Panc1 (cell line): ENCODE measurements at regions not wholly inside any gene's neighbourhood (a gene's known extent, or its start where the extent isn't known, plus 50 kb on each side); places are given as distances from the start of the nearest gene placed in this dataset.

Source experiments
- ATAC-seq: fragments of 200-7000 bp; cut with Tn5 transposase; 2 replicates; pipeline ENCODE4 v1.9.1; 2020; ENCODE audit warnings: mild to moderate bottlenecking, moderate library complexity
- BruUV-seq: library from RNA; stranded (reverse); fragments of 400-500 nt; replicated peaks from 2 replicates; lab custom pipeline; 2021; lab: Mats Ljungman, UMichigan
- CTCF ChIA-PET: fragments of 300-600 bp; sonication (Branson Sonifier 250); formaldehyde crosslinking; loops from one replicate; lab custom pipeline; 2022; ENCODE audit warnings: antibody characterized with exemption; lab: Charles Lee
- POLR2A ChIA-PET: fragments of 300-600 bp; sonication (Branson Sonifier 250); formaldehyde crosslinking; loops from one replicate; lab custom pipeline; 2022; ENCODE audit warnings: antibody characterized with exemption; lab: Charles Lee
- DNase-seq: peaks from one replicate; pipeline ENCODE4 v3.0.0-alpha.2; 2010; ENCODE audit warnings: low read depth, low spot score
- H3K27ac ChIP-seq: 2 replicates; pipeline ENCODE4 v1.5.1; 2011; ENCODE audit warnings: mild to moderate bottlenecking, low read length, inconsistent platforms
- H3K27me3 ChIP-seq: fragments of 200-500 bp; sonication (Bioruptor generic); 2 replicates; pipeline ENCODE4 v1.6.0; 2014; ENCODE audit warnings: low read length, inconsistent platforms; ENCODE audit not compliant: control insufficient read depth, insufficient read depth
- H3K36me3 ChIP-seq: fragments of 200-500 bp; sonication (Bioruptor generic); 2 replicates; pipeline ENCODE4 v1.5.1; 2014; ENCODE audit warnings: inconsistent platforms, mild to moderate bottlenecking, low read length, moderate library complexity; ENCODE audit not compliant: control insufficient read depth, insufficient read depth
- H3K4me1 ChIP-seq: 2 replicates; pipeline ENCODE4 v1.5.1; 2011; ENCODE audit warnings: inconsistent platforms, mild to moderate bottlenecking, low read length, moderate library complexity; ENCODE audit not compliant: control insufficient read depth, insufficient read depth
- H3K4me3 ChIP-seq, 2 experiments: 2 replicates each; pipeline ENCODE4 v1.5.1; 2011 to 2012; ENCODE audit warnings: low read depth in 2 of 2, low read length in 2 of 2, mild to moderate bottlenecking in 2 of 2, inconsistent platforms in 1 of 2, moderate library complexity in 1 of 2
- H3K9me3 ChIP-seq: fragments of 200-500 bp; sonication (Bioruptor generic); 2 replicates; pipeline ENCODE4 v1.5.1; 2014; ENCODE audit warnings: low read depth, mild to moderate bottlenecking, inconsistent platforms, low read length, moderate library complexity; ENCODE audit not compliant: control insufficient read depth, insufficient read depth
- CTCF ChIP-seq: fragments of 450-650 bp; IDR thresholded peaks from 2 replicates; pipeline ENCODE4 v1.5.1; 2017; ENCODE audit warnings: mild to moderate bottlenecking
- POLR2AphosphoS5 ChIP-seq: IDR thresholded peaks from 2 replicates; pipeline ENCODE4 v1.6.1; 2012; ENCODE audit warnings: mild to moderate bottlenecking, low read depth, low read length, moderate library complexity
- REST ChIP-seq, 2 experiments: IDR thresholded peaks; 2 replicates each; pipeline ENCODE4 v1.6.1; 2011 to 2012; ENCODE audit warnings: low read depth in 2 of 2, control low read depth in 1 of 2, low read length in 1 of 2, mild to moderate bottlenecking in 1 of 2, moderate library complexity in 1 of 2; ENCODE audit not compliant: insufficient read depth in 1 of 2
- SIN3A ChIP-seq: IDR thresholded peaks from 2 replicates; pipeline ENCODE4 v1.6.1; 2012; ENCODE audit warnings: low read depth, mild to moderate bottlenecking, low read length, moderate library complexity, borderline replicate concordance; ENCODE audit not compliant: insufficient read depth
- TCF7L2 ChIP-seq: IDR thresholded peaks from 2 replicates; pipeline ENCODE4 v1.6.1; 2011; ENCODE audit warnings: mild to moderate bottlenecking, low read depth, low read length, inconsistent platforms
- in situ Hi-C: cut with HindIII; loops from 2 replicates; pipeline ENCODE4 v1.10.0; 2016; ENCODE audit warnings: low sequenced_read_pairs, low pct_unique_long_range_greater_than_20kb
- intact Hi-C: fragments of 100-400 bp; cut with micrococcal nuclease; formaldehyde crosslinking; loops from one replicate; pipeline ENCODE4 v1.10.0; 2022; ENCODE audit not compliant: unreplicated experiment

DNA sequence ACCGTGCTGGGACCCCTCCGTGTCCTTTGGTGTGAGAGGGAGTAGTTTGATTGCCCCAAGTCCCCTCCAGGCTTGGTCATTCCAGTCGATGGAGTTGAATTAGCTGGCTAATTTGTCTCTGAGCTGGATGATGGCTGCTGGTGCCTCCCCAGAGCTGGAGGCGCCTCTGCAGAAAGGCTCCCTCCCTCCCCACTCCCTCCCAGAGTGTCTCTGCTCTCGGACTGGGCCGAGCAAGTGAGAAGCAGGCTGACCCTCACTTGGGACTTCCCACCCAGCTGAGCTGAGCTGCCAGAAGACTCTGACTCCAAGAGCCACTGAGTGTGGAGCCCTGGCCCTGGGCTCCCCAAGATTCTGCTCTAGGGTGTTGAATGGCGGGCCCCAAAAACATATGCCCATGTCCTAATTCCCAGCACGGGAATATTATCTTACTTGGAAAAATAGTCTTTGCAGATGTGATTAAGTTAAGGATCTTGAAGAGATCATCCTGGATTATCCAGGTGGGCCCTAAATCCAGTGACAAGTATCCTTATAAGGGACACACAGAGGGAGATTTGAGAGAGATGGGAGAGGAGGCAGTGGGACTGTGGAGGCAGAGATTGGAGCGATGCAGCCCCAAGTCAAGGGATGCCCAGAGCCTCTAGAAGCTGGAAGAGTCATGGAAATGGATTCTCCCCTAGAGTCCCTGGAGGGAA is 60.7 kb upstream of the TLE3 start:
- intact Hi-C loops (no loop called here), in situ Hi-C loops (no loop called here)
- DNase-seq (no peak), ATAC-seq (no peak)
- Histone ChIP-seq H3K9me3 (no peaks in the 10 kb centered on the region), H3K4me1 (peaks cover 11% of the 10 kb centered on the region), H3K4me3 (no peak overlapping the region), H3K27me3 (no peaks in the 10 kb centered on the region), H3K27ac (no peak overlapping the region), H3K36me3 (no peaks in the 10 kb centered on the region)
- BruUV-seq: no TSS peak
- POLR2A ChIA-PET: no interaction called here
- no peak for TF ChIP-seq POLR2AphosphoS5
- TF ChIP-seq SIN3A: no peak
- CTCF ChIA-PET: no interaction called here

GRCh38 chr15:70156671-70157271 is 59.1 kb upstream of the TLE3 start:
- TF ChIP-seq SIN3A (no peak), CTCF (no peak), POLR2AphosphoS5 (no peak), REST (IDR thresholded peaks at IDR 0.05; ENCODE audit: insufficient read depth in 1 of 2, low read depth in 2 of 2, low read length in 1 of 2) (no peak), TCF7L2 (no peak)
- DNase-seq (no peak), ATAC-seq (no peak)
- POLR2A ChIA-PET: no interaction called here
- intact Hi-C loops (no loop called here), in situ Hi-C loops (no loop called here)
- no peak overlapping the region for H3K4me3 ChIP-seq
- H3K27ac ChIP-seq: no peak overlapping the region
- BruUV-seq: no TSS peak
- H3K27me3 ChIP-seq: no peaks in the 10 kb centered on the region
- CTCF ChIA-PET: no interaction called here
- no peaks in the 10 kb centered on the region for H3K36me3 ChIP-seq
- no peaks in the 10 kb centered on the region for H3K9me3 ChIP-seq
- H3K4me1 ChIP-seq: peaks cover 14% of the 10 kb centered on the region

DNA sequence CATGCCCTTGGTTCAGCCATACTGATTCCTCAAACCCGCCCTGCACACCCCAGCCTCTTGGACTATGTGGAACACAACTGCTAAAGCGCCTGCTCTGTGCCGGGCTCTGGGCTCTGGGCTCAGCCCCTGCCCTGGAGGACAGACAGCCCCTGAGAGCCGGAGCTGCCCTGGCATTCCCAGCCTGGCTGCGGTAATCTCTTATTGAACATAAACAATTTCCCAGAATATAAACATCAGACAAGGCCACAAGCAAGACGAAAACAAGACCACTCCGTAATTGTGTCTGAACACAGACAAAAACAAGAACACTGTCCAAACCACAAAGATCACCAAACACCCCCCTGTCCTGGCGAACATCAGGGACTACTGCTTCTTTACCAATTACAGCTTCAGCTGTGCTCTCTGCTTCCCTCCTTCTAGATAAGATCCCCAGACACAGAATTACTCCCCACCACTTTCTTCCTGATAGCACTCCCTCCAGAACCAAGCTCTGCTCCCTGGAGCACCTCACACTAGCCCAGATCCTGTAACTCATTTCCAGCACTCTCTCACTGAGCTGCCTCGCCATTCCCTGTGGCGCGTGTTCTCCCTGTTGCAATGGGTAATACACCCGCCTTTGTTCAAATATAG is 57.1 kb upstream of the TLE3 start:
- TF ChIP-seq REST (IDR thresholded peaks at IDR 0.05; ENCODE audit: insufficient read depth in 1 of 2, low read depth in 2 of 2, low read length in 1 of 2) (no peak), POLR2AphosphoS5 (no peak)
- peaks cover 11% of the 10 kb centered on the region for H3K4me1 ChIP-seq
- DNase-seq: no peak
- no peak overlapping the region for H3K27ac ChIP-seq
- ATAC-seq: no peak
- ChIA-PET POLR2A (no interaction called here), CTCF (no interaction called here)
- H3K36me3 ChIP-seq: no peaks in the 10 kb centered on the region
- H3K9me3 ChIP-seq: no peaks in the 10 kb centered on the region
- intact Hi-C loops: no loop called here
- no TSS peak for BruUV-seq
- H3K4me3 ChIP-seq: no peak overlapping the region
- in situ Hi-C loops: no loop called here
- H3K27me3 ChIP-seq: no peaks in the 10 kb centered on the region
